OCI-LY1 (cell line): ENCODE measurements at regions not wholly inside any gene's neighbourhood (a gene's known extent, or its start where the extent isn't known, plus 50 kb on each side); places are given as distances from the start of the nearest gene placed in this dataset.

Experiments used
- H2AFZ ChIP-seq: fragments of 200-600 bp; sonication (generic), shearing (Covaris generic); 2 replicates; pipeline ENCODE4 v1.6.0; 2014; ENCODE audit warnings: antibody characterized with exemption, mild to moderate bottlenecking, low read length
- H3F3A ChIP-seq: fragments of 200-600 bp; sonication (generic), shearing (Covaris generic); 2 replicates; pipeline ENCODE4 v1.6.0; 2014; ENCODE audit warnings: mild to moderate bottlenecking, antibody characterized with exemption, low read length, moderate library complexity; ENCODE audit not compliant: insufficient read depth
- H3K27ac ChIP-seq: fragments of 200-600 bp; sonication (generic); 2 replicates; pipeline ENCODE4 v1.5.1; 2014; ENCODE audit warnings: low read length, mixed run types, mild to moderate bottlenecking, low read depth; ENCODE audit not compliant: poor library complexity, severe bottlenecking
- H3K27me3 ChIP-seq: fragments of 200-600 bp; sonication (generic); 2 replicates; pipeline ENCODE4 v1.6.0; 2014; ENCODE audit warnings: antibody characterized with exemption, mild to moderate bottlenecking, low read length, moderate library complexity; ENCODE audit not compliant: insufficient read depth
- H3K36me3 ChIP-seq: fragments of 200-600 bp; sonication (generic); 2 replicates; pipeline ENCODE4 v1.6.1; 2014; ENCODE audit warnings: mild to moderate bottlenecking, antibody characterized with exemption, low read length, moderate library complexity, mixed read lengths; ENCODE audit not compliant: insufficient read depth
- H3K4me1 ChIP-seq: fragments of 200-600 bp; sonication (generic); 2 replicates; pipeline ENCODE4 v1.5.1; 2014; ENCODE audit warnings: mild to moderate bottlenecking, low read length, moderate library complexity; ENCODE audit not compliant: insufficient read depth, severe bottlenecking
- H3K4me2 ChIP-seq: fragments of 200-600 bp; sonication (generic), shearing (Covaris generic); 2 replicates; pipeline ENCODE4 v1.6.1; 2014; ENCODE audit warnings: low read length
- H3K4me3 ChIP-seq: fragments of 200-600 bp; sonication (generic); 2 replicates; pipeline ENCODE4 v1.5.1; 2014; ENCODE audit warnings: low read length, low read depth, mild to moderate bottlenecking, mixed read lengths; ENCODE audit not compliant: poor library complexity, severe bottlenecking
- H3K79me2 ChIP-seq: fragments of 200-600 bp; shearing (Covaris generic); 2 replicates; pipeline ENCODE4 v1.6.1; 2016; ENCODE audit warnings: mixed run types, low read length, mixed read lengths; ENCODE audit not compliant: insufficient read depth
- H3K9ac ChIP-seq: fragments of 200-600 bp; sonication (generic), shearing (Covaris generic); 2 replicates; pipeline ENCODE4 v1.6.1; 2014; ENCODE audit warnings: mild to moderate bottlenecking, low read length, mixed read lengths
- H3K9me2 ChIP-seq: fragments of 200-600 bp; sonication (generic), shearing (Covaris generic); 2 replicates; pipeline ENCODE4 v1.6.1; 2014; ENCODE audit warnings: low read depth, mild to moderate bottlenecking, low read length, mixed read lengths
- H3K9me3 ChIP-seq: fragments of 200-600 bp; shearing (Covaris generic); 2 replicates; pipeline ENCODE4 v1.6.1; 2014; ENCODE audit warnings: low read length, mixed read lengths
- H4K20me1 ChIP-seq: fragments of 200-600 bp; sonication (generic), shearing (Covaris generic); 2 replicates; pipeline ENCODE4 v1.6.0; 2016; ENCODE audit warnings: mild to moderate bottlenecking, low read length; ENCODE audit not compliant: insufficient read depth
- CTCF ChIP-seq: fragments of 200-600 bp; sonication (generic), shearing (Covaris generic); IDR thresholded peaks from 2 replicates; pipeline ENCODE4 v1.5.1; 2017; ENCODE audit warnings: mild to moderate bottlenecking, antibody characterized with exemption, low read length, moderate library complexity, mixed read lengths
- EZH2 ChIP-seq: fragments of 200-600 bp; sonication (generic), shearing (Covaris generic); IDR thresholded peaks from 2 replicates; pipeline ENCODE4 v1.8.0; 2017; ENCODE audit warnings: borderline replicate concordance, mixed run types, mild to moderate bottlenecking, antibody characterized with exemption, low read length, moderate library complexity, mixed read lengths

- Histone ChIP-seq H3K4me3 (no peak overlapping the region), H3F3A (no peaks in the 10 kb centered on the region), H3K4me1 (no peaks in the 10 kb centered on the region), H3K36me3 (no peaks in the 10 kb centered on the region), H3K27me3 (no peaks in the 10 kb centered on the region), H3K27ac (no peak overlapping the region), H4K20me1 (no peaks in the 10 kb centered on the region), H2AFZ (no peak overlapping the region), H3K79me2 (no peaks in the 10 kb centered on the region), H3K9me3 (no peaks in the 10 kb centered on the region), H3K9me2 (no peaks in the 10 kb centered on the region), H3K4me2 (no peak overlapping the region), H3K9ac (no peak overlapping the region)
- TF ChIP-seq EZH2 (no peak), CTCF (no peak)
Observed at GRCh38 chr6:88304520-88304919, 138.4 kb upstream of the CNR1 start.

GRCh38 chr6:88302769-88303225 is 136.7 kb upstream of the CNR1 start:
- Histone ChIP-seq H3K9me3 (no peaks in the 10 kb centered on the region), H2AFZ (no peak overlapping the region), H3K79me2 (no peaks in the 10 kb centered on the region), H3K9me2 (no peaks in the 10 kb centered on the region), H3K4me2 (no peak overlapping the region), H3K27me3 (no peaks in the 10 kb centered on the region), H3K4me1 (no peaks in the 10 kb centered on the region), H3K27ac (no peak overlapping the region), H3K9ac (no peak overlapping the region), H3F3A (no peaks in the 10 kb centered on the region), H4K20me1 (no peaks in the 10 kb centered on the region), H3K4me3 (no peak overlapping the region), H3K36me3 (no peaks in the 10 kb centered on the region)
- TF ChIP-seq EZH2, result no peak
- no peak for TF ChIP-seq CTCF

- no peak overlapping the region for H3K27ac ChIP-seq
Observed at GRCh38 chr6:88301888-88302768, 136.0 kb upstream of the CNR1 start.

More at GRCh38 chr6:88301888-88302768, 136.0 kb upstream of the CNR1 start:
- H4K20me1 ChIP-seq, result no peaks in the 10 kb centered on the region
- H3K4me3 ChIP-seq, result no peak overlapping the region
- H3K79me2 ChIP-seq, result no peaks in the 10 kb centered on the region
- H3K4me1 ChIP-seq, result no peaks in the 10 kb centered on the region
- TF ChIP-seq CTCF (no peak), EZH2 (no peak)
- no peak overlapping the region for H2AFZ ChIP-seq
- H3K27me3 ChIP-seq, result no peaks in the 10 kb centered on the region
- no peak overlapping the region for H3K9ac ChIP-seq
- no peaks in the 10 kb centered on the region for H3F3A ChIP-seq
- H3K36me3 ChIP-seq, result no peaks in the 10 kb centered on the region
- H3K4me2 ChIP-seq, result no peak overlapping the region
- no peaks in the 10 kb centered on the region for H3K9me3 ChIP-seq
- H3K9me2 ChIP-seq, result no peaks in the 10 kb centered on the region
